ENCODE measurements at regions not wholly inside any gene's neighbourhood (a gene's known extent, or its start where the extent isn't known, plus 50 kb on each side); places are given as distances from the start of the nearest gene placed in this dataset.

DNA sequence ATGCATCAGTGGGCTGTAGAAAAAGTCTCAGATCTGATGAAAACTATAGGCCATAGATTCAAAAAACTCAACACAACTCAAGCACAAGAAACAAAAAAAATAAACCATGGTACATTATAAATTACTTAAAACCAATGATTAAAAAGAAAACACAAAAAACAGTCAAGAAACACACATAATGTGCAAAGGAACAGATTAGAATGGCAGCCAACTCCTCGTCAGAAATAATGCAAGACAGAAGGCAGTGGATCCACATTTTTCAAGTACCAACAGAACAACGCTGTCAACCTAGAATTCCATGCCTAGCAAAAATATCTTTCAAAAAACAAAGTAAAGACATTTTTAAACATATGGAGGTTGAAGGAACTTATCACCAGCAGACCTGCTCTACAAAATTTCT lies 69.7 kb downstream of the PSMB1 start:
- Mint-ChIP-seq H3K27ac (no peak overlapping the region), H3K4me3 (no peak overlapping the region), H3K4me1 (peaks cover 6% of the 10 kb centered on the region), H3K9me3 (ENCODE audit: low read depth) (peaks cover 2% of the 10 kb centered on the region), H3K27me3 (peaks cover 32% of the 10 kb centered on the region), H3K36me3 (no peaks in the 10 kb centered on the region)
- ATAC-seq (no peak), DNase-seq (no peak)
- CTCF ChIA-PET: no interaction called here

DNA sequence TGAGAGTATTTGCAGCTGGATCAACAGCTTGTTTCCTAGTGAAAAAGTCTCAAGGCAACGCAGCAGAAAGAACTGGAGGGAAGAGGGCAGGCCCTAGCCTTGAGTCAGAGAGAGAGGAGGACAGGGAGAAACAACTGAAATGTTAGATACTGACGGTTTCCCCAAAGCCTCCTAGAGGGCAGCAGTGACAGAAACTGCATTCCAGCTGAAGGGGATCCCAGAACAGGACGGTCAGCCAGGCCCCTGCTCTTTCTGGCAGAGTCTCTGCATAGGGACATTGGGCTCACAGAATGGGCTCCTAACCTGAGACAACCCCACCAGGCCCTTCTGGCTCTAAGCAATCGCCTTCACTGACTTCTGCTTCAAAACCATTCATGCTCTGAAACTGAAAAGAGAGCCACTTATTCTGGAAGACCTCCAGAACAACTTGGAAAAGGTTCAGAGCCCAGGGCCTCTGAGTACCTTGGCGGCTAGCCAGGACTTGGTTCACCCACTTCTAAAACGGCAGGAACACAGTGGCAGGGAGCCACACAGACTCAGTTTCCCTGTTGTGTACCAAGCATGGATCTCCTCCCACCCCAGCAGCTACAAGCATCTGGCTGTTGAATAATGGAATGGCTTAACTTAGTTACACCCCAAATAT lies 72.9 kb downstream of the PSMB1 start:
- Mint-ChIP-seq H3K27me3 (peaks cover 26% of the 10 kb centered on the region), H3K4me3 (no peak overlapping the region), H3K27ac (no peak overlapping the region), H3K36me3 (no peaks in the 10 kb centered on the region), H3K4me1 (no peaks in the 10 kb centered on the region), H3K9me3 (ENCODE audit: low read depth) (peaks cover 2% of the 10 kb centered on the region)
- no peak for DNase-seq
- no peak for ATAC-seq
- CTCF ChIA-PET: no interaction called here

DNA sequence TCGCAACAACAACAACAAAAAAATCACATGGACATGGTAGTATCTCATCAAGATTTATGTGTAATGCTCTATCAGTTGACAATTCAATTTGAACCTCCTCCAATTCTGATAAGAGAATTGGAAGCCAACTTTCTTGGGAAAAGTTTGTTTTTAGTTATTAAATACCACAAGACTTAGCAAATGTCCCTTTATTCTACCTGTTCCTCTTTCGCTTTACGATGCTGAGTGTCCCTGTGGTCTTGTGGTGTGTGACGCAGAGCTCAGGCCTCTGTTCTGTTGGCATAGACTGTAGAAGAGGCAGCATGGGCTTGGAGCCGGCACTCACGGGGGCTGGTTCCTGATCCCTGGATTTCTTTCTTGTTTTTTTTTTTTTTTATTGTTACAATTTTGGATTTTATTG lies 76.7 kb downstream of the PSMB1 start:
- Mint-ChIP-seq H3K27ac (no peak overlapping the region), H3K4me3 (no peak overlapping the region), H3K36me3 (no peaks in the 10 kb centered on the region), H3K9me3 (ENCODE audit: low read depth) (no peaks in the 10 kb centered on the region), H3K27me3 (peaks cover 14% of the 10 kb centered on the region), H3K4me1 (no peaks in the 10 kb centered on the region)
- DNase-seq (no peak), ATAC-seq (no peak)
- CTCF ChIA-PET: no interaction called here

DNA sequence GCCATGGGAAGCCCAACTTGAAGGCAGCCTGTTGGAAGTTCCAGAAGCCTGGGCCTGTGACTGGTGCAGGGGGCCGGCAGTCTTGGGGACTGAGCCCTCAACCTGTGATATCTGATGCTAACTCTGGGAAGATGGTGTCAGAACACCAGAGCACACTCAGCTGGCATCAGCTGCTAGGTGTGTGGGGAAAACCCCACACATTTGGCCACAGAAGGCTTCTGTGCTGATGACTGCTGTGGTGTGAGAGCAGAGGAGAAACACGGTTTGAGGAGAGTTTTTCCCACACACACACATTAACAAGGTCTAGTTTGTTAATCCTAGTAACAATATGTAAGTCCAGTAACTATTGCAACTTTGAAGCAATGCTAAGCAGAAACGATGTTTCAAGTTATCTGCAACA lies 78.0 kb downstream of the PSMB1 start:
- Mint-ChIP-seq H3K36me3 (no peaks in the 10 kb centered on the region), H3K9me3 (ENCODE audit: low read depth) (no peaks in the 10 kb centered on the region), H3K4me3 (no peak overlapping the region), H3K4me1 (no peaks in the 10 kb centered on the region), H3K27me3 (peaks cover 8% of the 10 kb centered on the region), H3K27ac (no peak overlapping the region)
- DNase-seq (no peak), ATAC-seq (no peak)
- CTCF ChIA-PET: no interaction called here

DNA sequence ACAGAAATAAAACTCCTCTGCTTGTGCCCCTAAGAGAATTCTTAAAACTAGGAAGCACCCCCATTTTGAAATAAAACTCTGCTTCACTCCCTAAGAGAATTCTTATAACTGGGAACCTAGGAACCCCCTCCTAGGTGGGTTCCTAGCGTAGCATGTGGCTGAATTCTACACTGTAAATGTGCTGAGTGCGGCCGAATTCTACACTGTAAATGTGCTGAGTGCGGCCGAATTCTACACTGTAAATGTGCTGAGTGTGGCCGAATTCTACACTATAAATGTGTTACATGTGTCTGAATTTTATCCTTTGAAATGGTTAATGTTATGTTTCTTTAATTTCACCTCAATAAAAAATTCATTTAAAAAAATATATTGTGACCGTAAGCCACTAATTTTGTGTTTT lies 79.3 kb downstream of the PSMB1 start:
- CTCF ChIA-PET: no interaction called here
- no peak for ATAC-seq
- DNase-seq: no peak
- peaks cover 8% of the 10 kb centered on the region for H3K27me3 Mint-ChIP-seq
- no peaks in the 10 kb centered on the region for H3K4me1 Mint-ChIP-seq
- H3K9me3 Mint-ChIP-seq (ENCODE audit: low read depth): no peaks in the 10 kb centered on the region
- H3K4me3 Mint-ChIP-seq: no peak overlapping the region
- no peaks in the 10 kb centered on the region for H3K36me3 Mint-ChIP-seq
- no peak overlapping the region for H3K27ac Mint-ChIP-seq

DNA sequence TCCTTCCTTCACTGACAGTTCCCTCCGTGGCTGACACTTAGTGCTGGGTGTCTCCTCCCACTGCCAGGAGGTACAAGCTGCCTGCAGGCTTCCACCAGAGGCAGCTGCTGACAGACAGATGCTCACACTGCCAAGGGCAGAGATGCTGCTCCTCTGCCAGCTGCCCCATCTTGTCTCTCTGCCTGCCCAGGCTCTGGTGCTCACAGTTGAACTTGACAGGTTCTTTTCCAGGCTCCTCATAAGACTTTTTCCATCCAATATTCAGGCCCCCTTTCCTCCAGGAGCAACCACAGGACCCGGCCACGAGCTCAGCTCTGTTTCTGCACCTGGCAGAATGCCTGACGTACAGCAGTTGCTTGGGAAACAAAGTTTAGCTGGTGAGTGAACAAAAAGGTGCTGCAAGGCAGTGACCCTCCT lies 79.8 kb downstream of the PSMB1 start:
- no peak for ATAC-seq
- H3K27ac Mint-ChIP-seq: no peak overlapping the region
- no peak overlapping the region for H3K4me3 Mint-ChIP-seq
- no peak for DNase-seq
- no peaks in the 10 kb centered on the region for H3K36me3 Mint-ChIP-seq
- CTCF ChIA-PET: no interaction called here
- H3K9me3 Mint-ChIP-seq (ENCODE audit: low read depth): no peaks in the 10 kb centered on the region
- H3K27me3 Mint-ChIP-seq: peaks cover 8% of the 10 kb centered on the region
- no peaks in the 10 kb centered on the region for H3K4me1 Mint-ChIP-seq

DNA sequence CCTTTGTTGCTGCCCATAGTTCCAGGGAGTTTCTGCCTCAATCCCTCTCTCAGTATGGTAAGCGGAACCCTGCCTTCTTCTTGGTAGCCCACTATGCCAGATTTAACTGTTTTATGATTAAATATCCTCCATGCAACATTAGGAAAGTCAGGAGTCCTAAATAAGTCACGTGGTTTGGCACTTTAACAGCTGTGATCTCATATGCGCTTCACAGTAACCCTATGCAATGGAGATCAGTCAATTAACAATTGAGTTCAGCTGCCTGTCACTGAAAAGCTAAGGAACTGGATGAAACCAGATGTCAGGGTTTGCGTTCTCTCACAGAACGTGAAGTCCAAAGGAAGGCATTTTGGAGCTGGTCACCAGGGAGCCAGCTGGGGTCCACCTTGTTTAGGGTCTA lies 81.6 kb downstream of the PSMB1 start:
- CTCF ChIA-PET: no interaction called here
- Mint-ChIP-seq H3K27ac (no peak overlapping the region), H3K27me3 (peaks cover 6% of the 10 kb centered on the region), H3K36me3 (peaks cover 4% of the 10 kb centered on the region), H3K9me3 (ENCODE audit: low read depth) (no peaks in the 10 kb centered on the region), H3K4me1 (no peaks in the 10 kb centered on the region), H3K4me3 (no peak overlapping the region)
- no peak for ATAC-seq
- DNase-seq: no peak

DNA sequence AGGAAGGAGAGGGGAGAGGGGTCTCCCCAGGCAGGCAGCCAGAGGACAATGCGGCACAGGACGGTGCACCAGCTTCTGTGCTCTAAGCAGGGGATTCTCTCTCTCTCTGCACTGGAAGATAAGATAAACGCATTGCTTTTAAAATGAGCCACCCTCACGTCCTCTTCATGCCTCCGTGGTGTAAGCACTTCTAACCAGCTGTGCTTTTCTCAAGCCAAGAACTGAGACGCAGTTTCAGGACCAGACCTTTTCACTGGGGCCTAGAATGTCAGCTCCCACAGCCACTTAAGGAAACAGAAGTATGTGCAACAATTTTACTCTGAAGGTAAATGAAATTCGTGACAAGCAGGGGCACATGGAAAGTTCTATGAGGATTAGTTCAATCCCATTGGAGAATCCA lies 82.4 kb downstream of the PSMB1 start:
- CTCF ChIA-PET: no interaction called here
- H3K36me3 Mint-ChIP-seq: peaks cover 4% of the 10 kb centered on the region
- no peak overlapping the region for H3K4me3 Mint-ChIP-seq
- H3K9me3 Mint-ChIP-seq (ENCODE audit: low read depth): peaks cover 2% of the 10 kb centered on the region
- DNase-seq: no peak
- H3K4me1 Mint-ChIP-seq: no peaks in the 10 kb centered on the region
- ATAC-seq: no peak
- H3K27me3 Mint-ChIP-seq: peaks cover 4% of the 10 kb centered on the region
- no peak overlapping the region for H3K27ac Mint-ChIP-seq

DNA sequence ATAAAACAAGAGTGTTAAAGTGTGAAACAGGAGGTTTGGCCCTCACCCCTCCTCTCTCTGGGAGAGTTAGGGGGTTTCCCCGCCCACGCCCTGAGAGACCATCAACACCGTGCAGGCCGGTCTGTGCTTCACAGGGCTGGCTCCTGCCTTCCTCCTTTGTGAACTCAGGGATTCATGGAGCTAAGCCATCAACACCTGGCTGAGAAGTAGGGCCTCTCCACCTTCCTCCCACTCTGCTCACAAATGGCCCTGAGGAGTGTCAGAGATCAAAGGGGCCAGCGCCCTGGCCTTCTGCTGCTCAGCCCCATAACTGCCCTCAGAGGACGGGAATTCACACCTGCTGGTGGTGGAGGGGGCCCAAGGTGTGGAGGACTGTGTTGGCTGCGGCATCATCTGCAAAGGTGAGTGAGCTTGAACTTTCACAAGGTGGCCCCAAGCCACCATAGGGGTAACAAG lies 88.6 kb downstream of the PSMB1 start:
- peaks cover 3% of the 10 kb centered on the region for H3K9me3 Mint-ChIP-seq (ENCODE audit: low read depth)
- peaks cover 5% of the 10 kb centered on the region for H3K27me3 Mint-ChIP-seq
- DNase-seq (no peak), ATAC-seq (no peak)
- H3K36me3 Mint-ChIP-seq: peaks cover 4% of the 10 kb centered on the region
- no peak overlapping the region for H3K4me3 Mint-ChIP-seq
- H3K27ac Mint-ChIP-seq: no peak overlapping the region
- H3K4me1 Mint-ChIP-seq: peaks cover 24% of the 10 kb centered on the region
- CTCF ChIA-PET: no interaction called here

DNA sequence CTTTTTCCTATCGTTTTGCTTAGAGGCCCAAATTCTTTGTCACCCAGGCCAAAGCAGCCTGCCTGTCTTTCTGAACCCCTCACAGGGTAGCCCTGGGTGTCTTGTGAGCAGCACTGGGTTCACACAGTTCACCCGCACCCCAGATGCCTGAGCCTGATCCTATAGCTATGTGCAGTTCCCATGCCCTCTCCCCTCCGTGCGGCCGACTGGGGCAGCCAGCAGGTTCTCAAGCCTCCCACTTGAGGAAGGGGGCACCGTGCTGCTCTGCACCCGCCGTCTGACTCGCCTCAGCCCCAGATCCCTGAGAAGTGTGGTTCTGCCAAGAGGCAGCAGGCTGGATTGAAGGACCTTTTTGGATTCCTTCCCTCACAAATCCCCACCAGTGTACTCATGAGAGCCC lies 89.0 kb downstream of the PSMB1 start:
- H3K36me3 Mint-ChIP-seq: peaks cover 4% of the 10 kb centered on the region
- no peak for DNase-seq
- no peak overlapping the region for H3K4me3 Mint-ChIP-seq
- peaks cover 6% of the 10 kb centered on the region for H3K27me3 Mint-ChIP-seq
- no peak overlapping the region for H3K27ac Mint-ChIP-seq
- peaks cover 3% of the 10 kb centered on the region for H3K9me3 Mint-ChIP-seq (ENCODE audit: low read depth)
- no peak for ATAC-seq
- H3K4me1 Mint-ChIP-seq: peaks cover 26% of the 10 kb centered on the region
- CTCF ChIA-PET: no interaction called here

DNA sequence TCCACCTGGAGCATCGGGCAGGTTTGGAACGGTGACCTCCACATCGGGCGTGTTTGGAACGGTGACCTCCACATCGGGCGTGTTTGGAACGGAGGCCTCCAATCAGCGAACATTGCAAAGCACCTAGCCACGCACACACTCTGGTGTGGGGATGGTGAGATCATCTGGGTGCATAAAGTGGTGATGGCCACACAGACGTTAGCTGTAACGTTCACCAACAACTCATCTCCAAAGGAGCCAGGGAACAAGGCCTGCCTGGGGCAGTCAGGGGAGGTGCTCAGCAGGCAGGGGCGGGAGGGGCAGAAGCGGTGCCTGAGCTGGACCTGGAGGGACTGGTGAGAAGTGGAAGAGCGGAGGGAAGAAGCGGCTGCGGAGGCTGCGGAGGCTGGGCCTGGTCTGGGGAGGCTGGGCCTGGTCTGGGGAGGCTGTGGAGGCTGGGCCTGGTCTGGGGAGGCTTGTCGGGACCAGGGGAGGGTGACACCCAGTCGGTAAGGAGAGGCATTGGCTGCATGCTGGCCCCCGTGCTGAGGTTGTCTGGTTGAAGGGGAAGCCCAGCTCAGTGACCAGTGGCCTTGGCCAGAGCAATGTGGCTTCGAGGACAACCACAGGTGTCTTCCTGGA lies 89.9 kb downstream of the PSMB1 start:
- CTCF ChIA-PET: no interaction called here
- no peak for ATAC-seq
- Mint-ChIP-seq H3K4me3 (no peak overlapping the region), H3K4me1 (peaks cover 26% of the 10 kb centered on the region), H3K27me3 (peaks cover 6% of the 10 kb centered on the region), H3K27ac (no peak overlapping the region), H3K36me3 (peaks cover 3% of the 10 kb centered on the region), H3K9me3 (ENCODE audit: low read depth) (peaks cover 3% of the 10 kb centered on the region)
- DNase-seq: no peak

DNA sequence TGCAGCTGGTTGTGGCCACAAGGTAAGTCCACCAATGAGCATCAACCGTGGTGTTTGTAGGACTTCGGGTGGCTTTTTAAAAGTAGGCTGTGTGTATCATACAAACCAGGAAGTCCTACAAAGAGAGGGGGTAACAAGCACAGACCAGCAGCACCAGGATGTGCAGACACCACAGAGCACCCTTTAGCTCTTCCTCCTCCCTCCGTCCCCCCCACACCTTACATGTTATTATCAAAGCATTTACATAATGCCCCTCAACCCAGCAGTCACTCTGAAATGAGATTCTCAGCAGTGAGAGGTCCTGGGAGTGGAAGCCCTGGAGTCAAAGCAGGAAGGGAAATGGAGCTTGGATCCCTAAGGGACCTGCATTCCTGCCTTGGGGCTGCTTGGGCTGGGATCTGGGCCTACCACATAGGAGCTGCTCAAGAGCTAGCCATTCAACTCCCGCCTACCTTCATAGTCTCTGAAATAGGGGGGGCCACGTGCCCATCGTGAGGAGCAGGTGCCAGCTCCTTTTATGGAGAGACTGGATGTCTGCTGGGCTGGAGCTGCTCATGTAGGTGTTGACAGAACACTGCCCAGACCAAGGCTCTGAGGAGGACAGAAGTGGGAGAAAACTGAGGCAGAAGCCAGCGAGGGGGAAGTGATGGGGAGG lies 90.6 kb downstream of the PSMB1 start:
- DNase-seq: no peak
- ATAC-seq: peak; percentile 52
- H3K4me1 Mint-ChIP-seq: peaks cover 26% of the 10 kb centered on the region
- peaks cover 3% of the 10 kb centered on the region for H3K9me3 Mint-ChIP-seq (ENCODE audit: low read depth)
- no peak overlapping the region for H3K4me3 Mint-ChIP-seq
- peaks cover 6% of the 10 kb centered on the region for H3K27me3 Mint-ChIP-seq
- CTCF ChIA-PET: no interaction called here
- H3K36me3 Mint-ChIP-seq: no peaks in the 10 kb centered on the region
- no peak overlapping the region for H3K27ac Mint-ChIP-seq

DNA sequence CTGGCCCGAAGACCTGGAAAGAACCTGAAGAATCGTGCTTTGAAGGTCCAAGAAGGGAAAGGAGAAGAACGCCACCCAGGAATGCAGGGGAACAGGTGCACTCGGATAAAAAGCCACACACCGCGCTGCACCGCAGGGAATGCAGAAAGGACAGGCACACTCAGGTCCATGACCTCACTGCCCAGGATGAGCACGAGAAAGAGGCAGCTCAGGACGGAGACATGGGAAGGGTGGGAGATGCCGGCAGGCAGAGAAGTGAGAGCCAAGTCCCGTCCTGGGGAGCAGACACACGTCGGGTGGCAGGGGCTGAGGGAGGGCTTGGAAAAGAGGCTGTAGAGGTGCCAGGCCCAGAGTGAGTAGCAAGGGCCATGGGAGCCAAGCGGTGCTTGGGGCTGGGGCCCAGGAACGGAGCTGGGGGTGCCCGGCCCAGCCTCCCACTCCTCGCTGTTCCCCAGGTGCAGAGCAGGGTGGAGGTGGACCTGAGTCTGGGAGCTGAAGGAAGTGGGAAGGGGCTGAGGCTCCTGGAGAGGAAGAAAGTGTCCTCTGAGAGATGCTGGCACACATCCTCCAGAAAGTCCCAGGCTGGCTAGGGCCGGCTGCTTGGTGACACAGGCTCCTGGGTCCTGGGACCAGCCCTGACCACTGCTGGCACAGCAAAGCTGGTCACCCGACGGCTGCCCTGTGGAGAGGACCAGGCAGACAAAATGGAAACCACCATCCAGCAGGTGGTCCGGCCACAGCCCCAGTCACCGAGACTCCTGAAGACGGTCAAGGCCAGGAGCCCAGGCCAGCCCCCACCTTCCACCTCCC lies 91.3 kb downstream of the PSMB1 start:
- DNase-seq (no peak), ATAC-seq (no peak)
- H3K4me3 Mint-ChIP-seq: no peak overlapping the region
- peaks cover 3% of the 10 kb centered on the region for H3K9me3 Mint-ChIP-seq (ENCODE audit: low read depth)
- peaks cover 26% of the 10 kb centered on the region for H3K4me1 Mint-ChIP-seq
- CTCF ChIA-PET: no interaction called here
- no peak overlapping the region for H3K27ac Mint-ChIP-seq
- H3K27me3 Mint-ChIP-seq: peaks cover 6% of the 10 kb centered on the region
- H3K36me3 Mint-ChIP-seq: no peaks in the 10 kb centered on the region

DNA sequence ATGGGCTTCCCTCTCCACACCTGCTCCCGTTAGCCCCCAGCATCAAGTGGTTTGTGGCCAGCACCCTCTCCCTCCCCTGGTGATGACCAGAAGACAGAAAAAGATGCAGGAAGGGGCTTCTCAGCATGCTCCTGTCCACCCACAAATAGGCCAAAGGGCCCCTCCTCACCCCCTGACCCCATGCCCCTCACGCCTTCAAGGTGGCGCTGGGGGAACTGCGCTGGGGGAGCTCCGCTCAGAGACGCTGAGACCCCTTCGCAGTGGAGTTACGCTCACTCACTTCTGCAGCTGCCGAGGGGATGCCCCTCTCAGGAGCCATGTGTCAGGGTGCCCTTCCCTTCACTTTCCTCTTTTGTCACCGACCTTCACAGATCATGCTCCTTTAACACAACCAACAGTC lies 92.0 kb downstream of the PSMB1 start:
- Mint-ChIP-seq H3K4me1 (peaks cover 26% of the 10 kb centered on the region), H3K27ac (no peak overlapping the region), H3K4me3 (no peak overlapping the region), H3K9me3 (ENCODE audit: low read depth) (peaks cover 3% of the 10 kb centered on the region), H3K36me3 (no peaks in the 10 kb centered on the region), H3K27me3 (peaks cover 6% of the 10 kb centered on the region)
- DNase-seq (no peak), ATAC-seq (no peak)
- CTCF ChIA-PET: no interaction called here
